NCI-H524 treated with DMSO at 0.1 percent for 48 hours (cell line): ENCODE measurements at regions not wholly inside any gene's neighbourhood (a gene's known extent, or its start where the extent isn't known, plus 50 kb on each side); places are given as distances from the start of the nearest gene placed in this dataset.
A peak's percentile ranks its signal among the peaks of the same experiment; 100 is the strongest.

Experiments used
- DNase-seq: peaks from one replicate; lab custom pipeline; 2025; lab: John Stamatoyannopoulos, UW

- no peak for DNase-seq
These were observed 90.9 kb downstream of the HS1BP3 start for GRCh38 chr2:20560011-20560410.

DNA sequence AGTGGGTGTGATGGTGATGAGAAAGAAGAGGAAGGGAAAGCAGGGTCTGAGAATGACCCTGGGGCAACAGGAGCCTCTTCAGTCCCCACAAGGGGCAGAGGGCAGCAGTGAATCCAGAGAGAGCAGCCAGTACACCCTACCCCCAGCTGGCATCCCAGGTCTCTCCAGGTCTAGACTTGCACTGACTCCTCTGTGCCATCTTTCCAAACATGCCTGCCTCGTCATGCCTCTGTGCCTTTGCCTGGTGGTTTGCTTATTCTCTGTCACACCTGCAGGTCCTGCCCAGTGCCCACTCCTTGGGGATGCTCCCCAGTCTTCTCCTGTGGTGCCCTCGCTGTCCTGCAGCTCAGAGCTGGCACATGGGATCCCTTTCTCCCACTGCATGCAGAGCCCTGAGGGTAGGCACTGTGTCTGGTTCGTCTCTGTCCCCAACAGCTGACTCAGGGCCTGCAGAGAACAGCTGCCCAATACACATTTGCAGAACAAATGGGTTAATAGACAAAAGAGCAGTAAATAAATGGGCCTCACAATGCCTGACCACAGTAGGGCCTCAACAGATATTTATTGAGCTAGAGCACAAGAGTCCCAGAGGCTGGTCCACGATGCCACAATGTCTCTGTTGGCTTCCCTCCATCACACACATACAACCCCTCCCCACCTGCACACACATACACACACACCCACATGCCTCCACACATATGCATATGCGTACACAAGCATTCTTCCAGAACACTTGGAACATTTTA is 89.8 kb downstream of the HS1BP3 start:
- no peak for DNase-seq

- no peak for DNase-seq
These were observed 89.1 kb downstream of the HS1BP3 start for GRCh38 chr2:20561637-20562454.

DNA sequence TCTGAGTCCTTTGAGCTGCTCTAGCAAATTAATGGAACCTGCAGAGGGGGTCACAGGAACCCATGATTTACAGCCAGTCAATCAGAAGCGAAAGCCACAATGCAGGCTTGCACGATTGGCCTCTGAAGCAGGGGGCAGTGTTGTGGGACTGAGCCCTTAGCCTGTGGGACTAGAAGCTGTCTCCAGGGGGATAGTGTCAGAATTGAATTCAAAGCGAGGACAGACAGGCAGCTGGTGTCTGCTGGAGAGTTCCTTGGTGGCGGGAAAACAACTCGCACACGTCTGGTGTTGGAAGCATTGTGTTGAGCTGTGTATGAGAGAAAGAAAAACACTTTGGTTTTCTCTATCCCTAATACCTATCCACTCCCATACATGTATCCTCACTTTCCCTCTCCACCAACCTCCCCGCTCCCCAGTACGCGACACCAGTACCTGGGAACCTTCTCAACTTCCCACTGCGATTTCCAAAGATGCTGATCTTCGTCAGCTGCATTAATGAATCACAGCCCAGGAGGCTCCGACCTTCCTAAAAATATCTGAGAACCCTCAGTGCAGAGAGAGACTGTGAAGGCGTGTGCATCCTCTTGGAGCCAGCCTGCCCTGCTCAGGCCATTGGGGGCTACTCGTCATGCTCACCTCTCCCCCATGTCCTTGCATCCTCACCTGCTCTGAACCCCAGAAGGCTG is 88.2 kb downstream of the HS1BP3 start:
- DNase-seq = peak; percentile 29

GRCh38 chr2:20563251-20563650 is 87.6 kb downstream of the HS1BP3 start:
- no peak for DNase-seq

- no peak for DNase-seq
These were observed 87.1 kb downstream of the HS1BP3 start for GRCh38 chr2:20563833-20564232.

DNA sequence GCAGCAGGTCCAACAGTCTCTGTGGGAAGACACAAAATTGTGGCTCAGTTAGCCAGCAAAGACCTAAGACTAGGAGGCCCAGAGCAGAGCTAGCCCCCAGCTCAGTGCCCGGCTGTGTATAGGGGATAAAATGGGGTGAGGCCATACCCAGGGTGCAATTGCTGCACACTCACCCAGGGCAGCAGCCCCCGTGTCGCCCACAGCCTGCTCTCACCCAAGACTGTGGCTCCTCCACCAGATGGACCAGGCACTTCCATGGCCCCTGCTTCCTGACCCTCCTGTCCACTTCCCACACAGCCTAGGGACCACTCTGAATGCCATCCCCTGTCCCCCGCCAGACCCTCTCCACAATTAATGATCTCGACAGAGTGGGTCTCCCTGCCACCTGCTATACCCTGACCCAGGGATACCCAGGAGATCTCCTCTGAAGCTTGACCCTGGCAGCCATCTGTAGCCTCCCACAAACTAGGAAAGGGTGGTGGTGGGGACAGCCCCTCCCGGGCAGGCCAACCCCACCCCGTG is 85.7 kb downstream of the HS1BP3 start:
- no peak for DNase-seq

DNA sequence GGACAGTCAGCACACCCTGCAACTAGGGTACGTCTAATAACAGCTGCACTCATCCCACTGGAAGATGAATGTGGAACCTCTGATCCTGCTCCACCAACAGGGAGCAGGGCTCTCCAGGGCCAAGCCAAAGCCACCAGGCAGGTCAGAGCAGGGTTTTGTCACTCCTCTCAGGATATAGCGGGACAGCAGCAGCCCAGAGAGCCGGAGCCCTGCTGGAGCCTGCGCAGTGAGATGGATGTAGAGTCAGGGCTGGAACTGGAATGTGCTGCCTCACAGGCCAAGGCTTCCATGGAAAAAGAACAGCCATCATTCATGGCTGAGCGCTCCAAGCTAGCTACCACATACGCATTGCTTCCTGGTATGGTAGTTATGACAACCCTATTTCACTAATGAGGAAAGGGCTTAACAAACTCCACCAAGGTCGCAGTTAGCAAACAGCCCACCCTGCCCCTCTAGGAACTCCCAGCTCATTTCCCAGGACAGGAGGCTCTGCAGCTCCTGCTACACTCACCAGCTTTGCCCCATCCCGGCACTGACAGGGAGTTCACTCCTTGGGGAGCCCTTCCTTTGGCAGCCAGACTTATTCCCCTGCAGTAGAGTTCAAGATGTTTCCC is 85.2 kb downstream of the HS1BP3 start:
- no peak for DNase-seq

GRCh38 chr2:20566331-20566730 is 84.6 kb downstream of the HS1BP3 start:
- DNase-seq = no peak

DNA sequence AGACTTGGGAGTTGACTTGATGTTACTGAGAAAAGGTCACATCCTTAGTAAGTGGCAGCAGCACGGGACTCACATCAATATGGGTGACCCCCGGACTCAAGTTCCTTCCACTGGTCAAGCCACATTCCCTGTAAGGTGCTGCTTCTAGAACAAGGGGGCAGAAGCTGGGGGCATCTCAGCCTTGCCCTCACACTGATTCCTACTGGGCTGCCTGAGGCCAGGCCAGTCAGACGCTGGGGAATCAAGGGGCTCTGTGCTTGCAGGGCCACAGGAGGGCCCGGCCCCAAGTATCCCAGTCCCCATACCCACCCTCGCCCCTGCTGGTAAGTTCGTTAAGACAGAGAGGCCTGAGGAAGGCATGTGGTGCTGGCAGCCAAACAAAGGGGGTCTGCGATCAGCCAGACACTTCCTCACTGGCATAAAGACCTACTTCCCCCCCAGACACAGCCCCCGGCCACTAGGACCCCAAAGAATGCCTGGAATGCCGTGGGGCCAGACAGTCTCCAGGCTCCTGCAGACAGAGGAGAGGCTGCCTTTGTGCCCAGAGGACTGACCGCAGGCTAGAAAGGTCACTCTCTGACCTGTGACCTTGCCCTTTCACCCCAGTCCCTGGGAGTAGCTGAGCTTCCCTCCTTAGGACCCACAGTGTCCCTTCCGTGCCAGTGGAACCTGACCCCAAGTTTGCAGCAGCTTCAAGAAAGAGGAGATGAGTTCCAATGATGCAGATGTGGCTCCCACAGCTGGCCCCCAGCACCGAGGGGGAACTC is 83.6 kb downstream of the HS1BP3 start:
- no peak for DNase-seq
